Suprapubic skin (tissue), 4 donors: ENCODE measurements at regions not wholly inside any gene's neighbourhood (a gene's known extent, or its start where the extent isn't known, plus 50 kb on each side); places are given as distances from the start of the nearest gene placed in this dataset.

ENCODE experiments used
- EP300 ChIP-seq: sonication (generic); formaldehyde crosslinking; IDR thresholded peaks from one replicate; pipeline ENCODE4 v1.6.1; 2017; ENCODE audit warnings: antibody characterized with exemption
- POLR2A ChIP-seq, 2 donors: fragments of 450-650 bp; IDR thresholded peaks; one replicate each; pipeline ENCODE4 v1.6.1; 2017; ENCODE audit warnings: antibody characterized with exemption in 2 of 2, mild to moderate bottlenecking in 2 of 2, moderate library complexity in 2 of 2
- POLR2AphosphoS5 ChIP-seq, 3 donors: sonication (generic); formaldehyde crosslinking; IDR thresholded peaks; one replicate each; pipeline ENCODE4 v1.6.1; 2017; ENCODE audit warnings: antibody characterized with exemption in 3 of 3
- TF ChIP-seq, protein P1 (sequence below), 2 donors: fragments of 200-600 bp in 1 of 2; fragments of 450-650 bp in 1 of 2; sonication (generic) in 1 of 2; IDR thresholded peaks; one replicate each; pipeline ENCODE4 v1.5.1; 2016 to 2019; ENCODE audit warnings: antibody characterized with exemption in 2 of 2, mild to moderate bottlenecking in 1 of 2, moderate library complexity in 1 of 2

GRCh38 chr9:107770716-107771115, 281.1 kb upstream of the KLF4 start:
- TF ChIP-seq, protein P1, sequence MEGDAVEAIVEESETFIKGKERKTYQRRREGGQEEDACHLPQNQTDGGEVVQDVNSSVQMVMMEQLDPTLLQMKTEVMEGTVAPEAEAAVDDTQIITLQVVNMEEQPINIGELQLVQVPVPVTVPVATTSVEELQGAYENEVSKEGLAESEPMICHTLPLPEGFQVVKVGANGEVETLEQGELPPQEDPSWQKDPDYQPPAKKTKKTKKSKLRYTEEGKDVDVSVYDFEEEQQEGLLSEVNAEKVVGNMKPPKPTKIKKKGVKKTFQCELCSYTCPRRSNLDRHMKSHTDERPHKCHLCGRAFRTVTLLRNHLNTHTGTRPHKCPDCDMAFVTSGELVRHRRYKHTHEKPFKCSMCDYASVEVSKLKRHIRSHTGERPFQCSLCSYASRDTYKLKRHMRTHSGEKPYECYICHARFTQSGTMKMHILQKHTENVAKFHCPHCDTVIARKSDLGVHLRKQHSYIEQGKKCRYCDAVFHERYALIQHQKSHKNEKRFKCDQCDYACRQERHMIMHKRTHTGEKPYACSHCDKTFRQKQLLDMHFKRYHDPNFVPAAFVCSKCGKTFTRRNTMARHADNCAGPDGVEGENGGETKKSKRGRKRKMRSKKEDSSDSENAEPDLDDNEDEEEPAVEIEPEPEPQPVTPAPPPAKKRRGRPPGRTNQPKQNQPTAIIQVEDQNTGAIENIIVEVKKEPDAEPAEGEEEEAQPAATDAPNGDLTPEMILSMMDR (IDR thresholded peaks at IDR 0.05): no peak
- TF ChIP-seq POLR2A (IDR thresholded peaks at IDR 0.05) (no peak), POLR2AphosphoS5 (IDR thresholded peaks at IDR 0.05) (no peak), EP300 (no peak)
